Activated T-cell treated with anti-CD3 and anti-CD28 coated beads for 24 hours (primary cell): ENCODE measurements at regions not wholly inside any gene's neighbourhood (a gene's known extent, or its start where the extent isn't known, plus 50 kb on each side); places are given as distances from the start of the nearest gene placed in this dataset.
"Not testable (repeated sequence)": the region's sequence is repeated elsewhere in the genome, so short reads cannot be mapped to it uniquely, and the experiment has no call there.

Source experiments
- DNase-seq: peaks from one replicate; pipeline ENCODE4 v3.0.0-alpha.2; 2020; ENCODE audit warnings: low read depth

DNA sequence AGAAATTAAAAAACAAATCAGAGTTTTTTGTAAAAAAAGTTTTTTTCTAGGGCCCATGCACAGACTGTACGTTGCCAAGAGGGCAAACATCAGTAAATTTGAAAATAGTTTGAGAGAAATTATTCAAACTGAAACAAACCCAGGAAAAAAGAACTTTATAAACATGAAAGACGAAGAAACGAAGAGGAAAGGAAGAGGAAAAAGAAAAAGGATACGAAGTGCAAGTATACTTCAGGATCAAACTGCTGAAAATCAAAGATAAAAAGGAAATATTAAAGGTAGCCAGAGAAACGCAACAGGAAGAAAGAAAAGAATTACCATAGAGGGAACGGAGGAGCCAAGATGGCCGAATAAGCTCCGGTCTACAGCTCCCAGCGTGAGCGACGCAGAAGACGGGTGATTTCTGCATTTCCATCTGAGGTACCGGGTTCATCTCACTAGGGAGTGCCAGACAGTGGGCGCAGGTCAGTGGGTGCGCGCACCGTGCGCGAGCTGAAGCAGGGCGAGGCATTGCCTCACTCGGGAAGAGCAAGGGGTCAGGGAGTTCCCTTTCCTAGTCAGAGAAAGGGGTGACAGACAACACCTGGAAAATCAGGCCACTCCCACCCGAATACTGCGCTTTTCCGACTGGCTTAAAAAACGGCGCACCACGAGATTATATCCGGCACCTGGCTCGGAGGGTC lies 94.4 kb upstream of the GAS1 start:
- not testable (repeated sequence) for DNase-seq

DNA sequence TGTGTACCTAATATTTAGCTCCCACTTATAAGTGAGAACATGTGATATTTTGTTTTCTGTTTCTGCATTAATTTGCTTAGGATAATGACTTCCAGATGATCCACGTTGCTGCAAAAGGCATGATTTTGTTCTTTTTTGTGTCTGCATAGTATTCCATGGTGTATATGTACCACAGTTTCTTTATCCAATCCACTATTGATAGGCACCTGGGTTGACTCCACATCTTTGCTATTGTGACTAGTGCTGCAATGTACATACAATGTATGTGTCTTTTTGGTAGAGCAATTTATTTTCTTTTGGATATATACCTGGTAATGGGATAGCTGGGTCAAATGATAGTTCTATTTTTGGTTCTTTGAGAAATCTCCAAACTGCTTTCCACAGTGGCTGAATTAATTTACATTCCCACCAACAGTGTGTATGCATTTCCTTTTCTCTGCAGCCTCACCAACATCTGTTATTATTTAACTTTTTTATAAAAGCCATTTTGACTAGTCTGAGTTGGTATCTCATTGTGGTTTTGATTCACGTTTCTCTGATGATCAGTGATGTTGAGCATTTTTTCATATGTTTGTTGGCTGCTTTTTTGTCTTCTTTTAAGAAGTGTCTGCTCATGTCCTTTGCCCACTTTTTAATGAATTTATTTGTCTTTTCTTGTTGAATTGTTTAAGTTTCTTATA lies 102.8 kb upstream of the GAS1 start:
- not testable (repeated sequence) for DNase-seq

DNA sequence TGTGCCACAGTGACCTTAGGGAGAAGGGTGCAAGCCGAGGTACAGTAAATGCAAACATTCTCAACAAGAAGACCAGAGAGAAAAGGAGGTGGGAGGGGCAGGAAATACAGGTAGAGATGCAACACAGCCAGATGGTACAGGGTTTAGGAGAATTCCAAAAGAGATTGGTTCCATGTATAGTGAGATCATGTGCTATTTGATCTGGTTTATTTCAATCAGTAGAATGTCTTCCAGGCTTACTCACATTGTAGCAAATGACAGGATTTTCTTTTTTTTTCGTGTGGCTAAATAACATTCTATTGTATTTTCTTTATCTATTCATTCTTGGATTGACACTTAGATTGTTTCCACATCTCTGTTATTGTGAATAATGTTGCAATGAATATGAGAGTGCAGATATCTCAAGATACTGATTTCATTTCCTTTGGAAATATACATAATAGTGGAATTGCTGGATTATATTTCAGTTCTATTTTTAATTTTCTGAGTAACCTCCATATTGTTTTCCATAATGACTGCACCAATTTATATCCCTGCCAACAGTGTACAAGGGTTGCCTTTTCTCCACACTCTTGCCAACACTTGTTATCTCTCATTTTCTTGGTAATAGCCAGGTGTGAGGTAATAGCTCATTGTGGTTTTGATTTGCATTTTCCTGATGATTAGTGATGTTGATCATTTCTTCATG lies 107.8 kb upstream of the GAS1 start:
- no peak for DNase-seq

DNA sequence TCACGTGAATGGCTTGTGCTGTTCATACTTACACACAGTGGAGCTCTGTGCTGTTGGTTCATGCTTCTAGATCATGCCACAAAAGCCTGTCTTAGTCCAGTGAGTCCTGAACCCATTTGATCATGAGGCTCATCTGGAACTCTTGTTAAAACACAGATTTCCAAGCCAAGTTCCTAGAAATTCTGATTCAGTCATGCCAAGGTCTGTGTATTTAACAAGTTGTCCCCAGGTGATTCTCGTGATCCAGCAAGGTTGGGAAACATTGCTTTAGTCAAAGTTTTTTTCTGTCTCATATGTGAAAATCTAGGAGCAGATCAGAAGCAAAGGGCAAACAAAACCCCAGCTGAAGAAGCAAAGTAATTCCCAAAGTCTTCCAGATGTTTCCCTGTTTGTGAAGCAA lies 112.5 kb upstream of the GAS1 start:
- DNase-seq: no peak

DNA sequence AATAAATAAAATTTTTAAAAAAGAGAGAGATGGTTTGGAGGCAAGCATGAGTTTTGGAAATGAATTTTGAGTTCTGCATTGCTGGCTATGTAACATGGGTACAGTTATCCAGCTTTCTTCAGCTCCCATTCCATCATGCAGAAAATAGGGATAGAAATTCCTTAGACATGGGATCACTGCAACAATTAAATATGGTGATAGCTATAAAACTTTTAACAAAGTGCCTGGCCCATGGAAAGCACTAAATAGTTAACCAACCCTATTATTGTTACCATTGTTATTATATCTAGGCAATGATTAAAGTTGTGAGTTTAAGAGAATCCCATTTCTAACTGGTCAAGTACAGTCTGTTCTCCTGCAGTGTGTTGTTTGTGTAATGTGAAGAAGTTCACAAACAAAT lies 115.4 kb upstream of the GAS1 start:
- DNase-seq: no peak

DNA sequence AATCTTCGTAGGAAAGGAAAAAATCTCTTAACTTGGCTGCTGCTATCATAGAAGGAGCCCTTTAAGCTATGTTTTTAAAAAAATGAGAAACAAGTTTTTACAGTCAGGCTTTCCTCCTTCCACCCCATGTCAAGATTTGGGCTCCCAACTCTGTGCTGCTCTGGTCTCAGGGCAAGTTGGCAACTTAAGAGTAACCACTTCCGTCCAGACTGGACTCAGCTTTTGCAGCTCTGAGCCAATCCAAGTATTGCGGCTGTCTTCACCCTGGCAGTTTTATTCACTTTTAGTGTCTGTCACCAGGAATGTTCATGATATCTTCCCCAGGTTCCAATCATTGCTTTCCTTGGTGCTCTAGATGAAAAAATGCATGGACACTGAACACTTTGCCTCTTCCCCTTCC lies 115.9 kb upstream of the GAS1 start:
- DNase-seq: no peak

DNA sequence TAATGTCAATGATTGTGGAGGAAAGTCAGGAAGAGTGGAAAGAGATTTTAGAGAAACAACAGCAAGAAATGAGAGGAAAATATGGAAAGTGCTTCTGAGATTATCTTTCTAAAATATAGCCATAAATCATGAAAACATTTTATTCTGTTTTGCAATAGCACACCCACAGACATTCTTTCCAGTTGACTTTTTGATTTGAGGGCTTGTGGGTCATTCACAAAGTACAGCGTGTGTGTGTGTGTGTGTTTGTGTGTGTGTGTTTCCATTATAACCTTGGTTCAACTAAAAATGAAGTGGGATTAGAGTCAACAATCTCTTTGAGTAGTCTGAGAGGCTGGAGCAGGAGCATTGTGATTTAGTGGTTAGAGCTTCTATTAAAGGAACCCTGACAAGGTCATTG lies 116.6 kb upstream of the GAS1 start:
- no peak for DNase-seq

DNA sequence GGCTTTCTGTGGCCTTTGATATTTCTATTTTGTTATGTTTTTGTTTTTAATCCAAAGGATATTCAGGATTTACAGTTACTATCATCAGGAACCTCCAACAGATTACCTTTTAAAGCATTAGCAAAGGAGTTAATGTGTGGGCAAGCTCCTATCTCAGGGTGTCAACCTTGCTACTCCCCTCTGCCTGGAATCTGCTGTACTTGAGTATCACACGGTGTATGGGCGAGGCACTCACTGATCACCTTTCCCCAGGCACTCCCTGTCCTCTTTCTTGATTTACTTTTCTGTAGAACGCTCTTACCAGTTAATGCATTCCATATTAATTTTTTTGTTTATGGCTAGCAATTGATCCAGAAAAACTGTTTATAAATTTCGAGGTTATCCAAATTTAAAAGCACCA lies 117.0 kb upstream of the GAS1 start:
- DNase-seq: no peak

DNA sequence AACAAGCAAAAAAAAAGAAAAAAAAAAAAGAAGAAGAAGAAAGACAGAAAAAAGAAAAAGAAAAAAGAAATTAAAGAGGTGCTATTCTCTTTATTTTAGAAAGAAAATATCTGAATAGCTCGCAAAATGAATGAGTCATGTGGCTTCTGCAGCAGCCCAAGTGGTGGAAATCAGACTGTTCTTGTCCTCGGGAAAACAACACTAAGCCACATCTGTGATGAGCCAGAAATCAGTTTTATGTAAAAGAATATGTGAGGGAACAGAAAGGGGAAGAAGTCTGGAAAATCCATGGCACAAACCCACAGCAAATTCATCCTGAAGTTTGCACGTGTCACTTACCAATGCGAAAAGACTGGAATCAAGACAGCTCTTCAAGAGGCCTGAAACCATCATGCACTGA lies 118.7 kb upstream of the GAS1 start:
- no peak for DNase-seq

DNA sequence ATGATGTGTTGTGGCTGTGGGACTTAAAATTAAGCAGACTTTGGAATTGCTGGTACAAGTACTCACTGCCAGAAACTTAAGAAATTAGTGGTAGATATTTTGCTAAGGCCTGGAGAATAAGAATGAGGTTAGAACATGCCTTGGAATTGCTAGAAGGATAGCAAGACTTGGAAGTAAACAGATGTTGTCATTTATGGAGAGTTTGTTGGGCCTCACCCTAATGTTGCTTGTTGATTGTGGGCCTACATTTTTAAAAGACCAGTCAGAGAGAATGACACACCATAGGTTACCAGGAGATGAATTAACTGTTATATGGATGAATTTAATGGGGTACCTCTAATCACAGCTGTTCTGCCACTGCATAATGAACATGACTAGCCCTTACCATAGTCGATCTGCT lies 120.1 kb upstream of the GAS1 start:
- DNase-seq: no peak

DNA sequence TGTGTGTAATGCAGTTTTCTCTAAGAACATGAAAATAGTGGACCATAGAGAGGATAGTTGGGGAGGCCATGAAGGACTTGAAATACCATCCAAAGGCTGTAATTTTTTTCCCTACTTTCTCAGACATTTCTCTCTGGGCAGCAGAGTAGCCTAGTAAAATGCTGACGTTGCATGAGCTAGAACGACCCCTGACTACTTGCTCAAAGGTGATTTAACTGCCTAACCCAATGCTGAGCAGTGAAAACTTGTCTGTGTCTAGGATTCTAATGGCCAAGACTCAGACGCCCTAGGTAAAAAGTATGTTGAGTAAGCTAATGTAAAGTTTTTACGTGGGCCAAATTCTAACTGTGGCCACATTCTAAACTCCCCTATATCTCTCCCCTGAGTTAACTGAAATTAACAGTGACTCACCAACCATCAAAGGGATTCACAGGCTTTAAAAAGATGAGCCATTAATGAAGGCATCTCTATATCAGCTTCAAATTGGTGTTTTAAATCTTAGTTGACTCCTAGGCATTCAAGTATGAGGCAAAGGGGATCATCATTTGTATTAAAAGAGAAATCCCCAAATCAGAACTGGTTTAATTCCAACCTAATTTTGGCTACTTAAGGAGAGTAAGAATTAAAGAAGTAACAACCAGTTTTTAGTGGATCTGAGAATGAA lies 121.0 kb upstream of the GAS1 start:
- no peak for DNase-seq

DNA sequence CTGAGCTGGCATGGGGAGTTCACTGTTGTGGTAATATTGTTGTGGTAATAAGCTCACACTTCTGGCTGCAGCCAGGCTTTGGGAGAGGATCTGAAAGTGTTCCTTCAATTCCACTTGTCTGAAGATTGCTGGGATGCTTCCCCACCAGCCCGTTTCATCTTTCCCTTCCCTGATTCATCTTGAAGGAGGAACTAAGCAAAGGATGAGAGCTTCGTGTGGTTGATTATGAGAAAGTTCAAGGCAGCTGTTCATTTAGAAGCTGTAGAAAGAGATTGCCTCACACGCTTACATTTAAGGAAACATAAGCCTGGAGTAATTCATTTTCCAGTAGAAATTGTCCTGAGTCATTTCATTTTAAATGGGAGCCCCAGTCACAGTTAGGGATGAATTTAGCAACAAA lies 122.4 kb upstream of the GAS1 start:
- no peak for DNase-seq

DNA sequence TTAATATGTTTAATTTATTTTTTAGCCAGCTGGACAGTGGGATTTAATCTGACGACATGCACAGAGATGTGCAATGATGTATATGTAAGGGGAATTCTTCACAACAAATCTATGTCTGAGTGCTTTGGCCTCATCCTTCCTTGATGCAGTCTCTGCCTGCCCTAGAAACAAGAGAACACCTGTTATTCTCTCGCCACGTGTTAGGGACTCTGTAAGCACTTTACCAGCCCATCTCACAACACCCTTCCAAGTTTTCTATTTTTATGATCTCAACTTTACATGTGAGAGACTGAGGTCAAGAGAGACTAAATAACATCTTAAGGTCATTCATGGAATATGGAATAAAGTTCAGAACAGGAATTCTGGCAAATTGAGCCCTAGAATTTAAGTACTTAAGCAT lies 123.0 kb upstream of the GAS1 start:
- DNase-seq: no peak

DNA sequence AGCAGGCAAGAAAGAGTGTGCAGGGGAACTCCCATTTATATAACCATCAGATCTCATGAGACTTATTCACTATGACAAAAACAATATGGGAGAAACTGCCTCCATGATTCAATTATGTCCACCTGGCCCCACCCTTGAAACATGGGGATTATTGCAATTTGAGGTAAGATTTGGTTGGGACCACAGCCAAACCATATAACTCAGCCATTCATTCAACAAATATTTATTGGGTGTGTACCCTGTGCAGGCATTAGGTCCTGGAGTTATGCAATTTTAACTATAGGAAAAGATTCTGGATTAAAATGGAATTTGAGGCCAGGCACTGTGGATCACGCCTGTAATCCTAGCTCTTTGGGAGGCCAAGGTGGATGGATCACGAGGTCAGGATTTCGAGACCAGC lies 124.2 kb upstream of the GAS1 start:
- DNase-seq: no peak

DNA sequence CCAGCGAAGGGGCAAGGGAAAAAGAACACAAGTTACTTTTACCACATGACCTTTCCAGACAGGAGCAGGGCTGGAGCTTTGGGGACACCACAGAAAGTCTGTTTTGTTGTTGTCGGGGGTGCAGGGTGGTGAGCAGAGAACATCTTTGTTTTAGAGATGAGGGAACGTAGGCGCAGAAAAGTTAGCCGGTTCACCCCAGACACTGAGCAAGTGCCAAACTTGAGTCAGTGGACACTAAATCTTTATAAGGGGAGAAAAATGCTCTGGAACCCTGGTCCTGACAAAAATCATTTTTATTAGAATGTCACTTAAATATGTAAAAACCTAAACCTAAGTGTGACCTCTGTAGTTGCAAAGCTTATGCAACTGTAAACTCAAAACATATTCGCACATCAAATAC lies 126.4 kb upstream of the GAS1 start:
- no peak for DNase-seq

DNA sequence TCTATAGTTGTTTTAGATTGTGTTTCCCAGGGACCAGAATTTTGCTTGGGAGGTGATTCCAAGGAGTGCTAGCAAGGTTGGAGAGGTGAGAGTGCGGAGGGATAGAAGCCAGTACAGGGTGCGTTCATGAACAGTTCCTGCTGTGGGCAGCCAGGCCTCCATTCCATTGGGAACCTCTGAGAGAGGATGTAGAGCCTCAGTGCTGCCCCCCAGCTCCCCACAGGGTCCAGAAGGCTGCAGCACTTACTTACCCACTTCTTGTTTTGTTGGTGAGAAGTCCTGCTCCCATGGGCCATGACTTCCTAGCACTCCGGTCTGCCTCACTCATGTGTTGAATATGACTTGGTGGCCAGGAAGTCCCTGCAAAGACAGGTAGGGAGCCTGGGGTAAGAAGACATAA lies 128.2 kb upstream of the GAS1 start:
- no peak for DNase-seq

DNA sequence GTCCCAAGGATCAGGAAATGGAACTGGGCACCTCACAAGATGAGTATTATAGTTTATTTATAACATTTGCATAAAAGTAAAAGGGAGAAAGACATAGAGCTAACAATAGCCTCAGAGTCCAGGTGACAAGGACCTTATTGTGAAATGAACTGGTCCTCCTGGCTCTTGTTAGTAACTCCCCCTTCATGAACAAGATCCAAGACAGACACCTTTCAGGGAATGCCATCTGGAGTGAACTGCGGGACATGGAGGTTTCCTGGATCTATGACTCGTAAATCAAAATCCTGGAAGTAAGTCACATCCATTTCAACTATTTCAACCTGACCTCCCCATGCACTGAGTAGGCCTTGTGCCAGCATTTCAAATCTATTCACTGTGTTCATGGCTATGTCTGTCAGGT lies 129.5 kb upstream of the GAS1 start:
- no peak for DNase-seq

DNA sequence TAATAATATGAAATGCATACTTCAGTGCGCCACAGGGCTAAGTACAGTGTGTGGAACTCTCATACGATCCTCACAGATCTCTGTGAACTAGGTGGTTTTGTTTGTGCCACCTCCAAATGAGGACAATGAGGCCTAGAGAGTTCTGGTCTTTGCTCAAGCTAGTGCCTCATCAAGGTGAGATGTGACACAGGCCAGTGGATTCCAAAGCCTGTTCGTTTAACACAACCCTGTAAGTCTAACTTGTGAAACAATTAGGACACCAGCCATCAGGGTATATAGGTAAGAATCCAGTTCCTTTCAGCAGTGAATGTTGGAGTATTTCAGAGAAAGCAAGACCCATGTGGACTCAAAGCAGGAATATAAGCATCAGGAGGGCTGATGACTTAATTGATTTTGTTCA lies 130.7 kb upstream of the GAS1 start:
- DNase-seq: no peak

DNA sequence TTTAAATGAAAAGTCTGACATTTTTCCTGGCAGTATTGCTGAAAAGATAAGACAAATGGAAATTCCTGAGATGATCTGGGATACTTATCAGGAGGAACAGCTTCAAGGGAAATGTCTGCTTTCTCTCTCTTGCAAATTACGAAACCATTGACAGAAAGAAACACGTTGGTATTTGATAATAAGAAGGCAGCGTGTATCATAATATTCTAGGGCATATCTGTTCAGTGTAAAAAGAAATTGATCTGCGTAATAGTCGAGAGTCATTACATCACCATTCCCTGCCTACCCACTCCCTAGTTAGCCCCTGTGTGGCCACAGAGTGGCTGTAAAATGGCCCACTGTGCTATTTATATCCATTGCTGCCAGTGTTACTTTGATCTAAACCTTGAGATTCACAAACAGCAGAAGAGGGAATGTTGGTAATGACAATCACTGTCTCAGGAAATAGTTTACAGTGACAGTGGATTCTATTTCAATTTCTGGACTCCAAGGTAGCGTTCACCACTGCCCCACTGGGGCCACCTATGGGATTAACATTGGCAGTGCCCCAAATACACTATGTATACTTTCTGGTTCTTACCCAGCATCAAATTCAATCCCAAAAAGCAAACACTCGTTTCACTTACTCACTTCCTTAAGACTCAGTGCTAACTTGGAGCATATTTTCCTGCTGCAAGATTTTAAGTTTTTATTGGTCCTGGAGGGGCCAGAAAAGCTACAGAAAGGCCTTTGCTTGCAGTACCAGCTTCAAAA lies 133.4 kb upstream of the GAS1 start:
- no peak for DNase-seq

DNA sequence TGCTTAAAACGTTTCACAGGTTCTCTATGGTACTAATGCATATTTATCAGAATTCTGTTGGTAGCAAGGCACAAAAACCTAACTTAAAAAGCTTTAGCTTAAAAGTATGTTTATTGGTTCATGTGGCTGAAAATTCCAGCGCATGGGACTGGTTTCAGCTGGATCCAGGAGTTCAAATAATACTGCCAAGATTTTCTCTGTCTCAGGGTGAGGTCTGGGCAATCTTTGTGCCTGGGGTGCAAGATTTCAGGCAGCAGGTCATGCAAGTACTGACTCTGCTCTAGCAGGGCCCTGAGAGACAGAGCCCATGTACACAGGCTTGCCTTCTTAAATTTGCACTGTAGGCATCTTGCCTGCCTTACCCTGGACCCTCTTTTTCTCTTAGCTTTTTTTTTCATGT lies 134.2 kb upstream of the GAS1 start:
- DNase-seq: no peak

DNA sequence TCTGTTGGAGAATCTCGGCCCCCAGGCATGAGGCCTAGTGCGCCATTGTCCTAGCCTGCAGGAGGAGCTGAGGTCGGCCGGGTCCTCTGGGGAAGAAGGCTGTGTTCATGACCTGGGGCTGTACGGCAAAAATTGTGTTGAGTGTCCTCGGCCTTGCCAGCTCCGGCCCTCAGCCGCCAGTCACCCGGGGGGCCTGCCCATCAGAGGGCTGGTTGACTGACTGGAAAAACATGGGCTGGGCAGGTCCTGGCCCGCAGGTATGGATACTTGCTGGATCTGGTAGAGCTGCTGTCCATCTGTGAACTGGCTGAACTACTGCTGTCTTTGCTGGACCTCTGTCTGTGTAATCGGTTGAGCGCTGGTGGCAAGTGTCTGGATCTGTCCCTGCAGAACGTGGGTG lies 136.7 kb upstream of the GAS1 start:
- DNase-seq: no peak

DNA sequence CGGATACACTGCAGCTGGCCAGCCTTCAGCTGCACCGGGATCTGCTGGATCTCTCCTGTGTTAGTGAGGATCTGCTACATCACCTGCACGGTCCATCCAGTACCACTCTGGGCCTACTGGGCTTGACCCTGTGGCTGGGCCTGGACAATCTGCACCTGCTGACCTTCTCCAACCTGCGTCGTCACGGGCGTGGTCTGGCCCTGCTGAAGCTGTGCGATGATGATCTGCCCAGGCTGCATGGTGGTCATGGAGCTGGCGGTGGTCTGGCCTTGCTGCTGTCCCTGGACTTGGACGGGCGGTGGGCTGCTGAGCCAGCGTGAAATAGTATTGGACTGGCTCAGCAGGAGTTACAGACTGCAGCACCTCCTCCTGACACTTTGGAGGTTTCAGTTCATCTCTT lies 137.1 kb upstream of the GAS1 start:
- DNase-seq: no peak
